SK-N-MC (cell line): ENCODE measurements at regions not wholly inside any gene's neighbourhood (a gene's known extent, or its start where the extent isn't known, plus 50 kb on each side); places are given as distances from the start of the nearest gene placed in this dataset.

Source experiments
- EZH2 ChIP-seq: fragments of 200-600 bp; sonication (generic); IDR thresholded peaks from one replicate; pipeline ENCODE4 v1.6.1; 2017; ENCODE audit warnings: antibody characterized with exemption
- FOXP2 ChIP-seq: optimal IDR thresholded peaks from 2 replicates; pipeline ENCODE3; 2011; ENCODE audit warnings: mild to moderate bottlenecking, moderate library complexity; ENCODE audit not compliant: insufficient read depth; ENCODE audit errors: extremely low read length, control extremely low read depth
- POLR2AphosphoS5 ChIP-seq: IDR thresholded peaks from 2 replicates; pipeline ENCODE4 v1.6.1; 2012; ENCODE audit warnings: mild to moderate bottlenecking, low read depth, low read length, borderline replicate concordance

DNA sequence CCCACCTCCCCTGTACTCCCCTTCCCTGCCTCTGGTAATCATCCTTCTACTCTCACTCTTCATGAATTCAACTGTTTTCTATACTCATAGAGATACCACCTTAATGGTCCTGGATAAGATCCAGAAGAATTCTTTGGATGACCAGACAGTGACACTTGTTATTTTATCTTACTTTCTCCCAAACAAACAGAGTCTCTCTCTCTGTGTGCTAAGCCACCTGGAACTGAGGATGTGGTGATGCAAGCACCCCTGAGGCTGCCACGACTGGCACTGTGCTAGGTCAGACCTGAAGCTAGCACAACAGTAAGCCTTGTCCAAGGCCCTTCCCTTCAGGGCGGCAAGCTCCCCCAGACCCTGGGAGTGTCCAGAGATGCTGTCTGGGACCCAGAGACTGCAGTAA lies 250.2 kb downstream of the C12orf50 start:
- TF ChIP-seq POLR2AphosphoS5 (no peak), EZH2 (no peak), FOXP2 (no peak)
